GM12873 (cell line): ENCODE measurements at regions not wholly inside any gene's neighbourhood (a gene's known extent, or its start where the extent isn't known, plus 50 kb on each side); places are given as distances from the start of the nearest gene placed in this dataset.

Source experiments
- CTCF ChIP-seq: IDR thresholded peaks from 2 replicates; pipeline ENCODE4 v1.5.1; 2012; ENCODE audit warnings: low read depth, mild to moderate bottlenecking, moderate library complexity, low read length, control low read depth; ENCODE audit not compliant: insufficient read depth; ENCODE audit errors: missing control alignments

GRCh38 chr17:64739316-64740058 lies 77.4 kb upstream of the SMURF2 start:
- TF ChIP-seq CTCF, result no peak

GRCh38 chr17:64736804-64737492 lies 74.8 kb upstream of the SMURF2 start:
- peak; percentile 66 for TF ChIP-seq CTCF

- TF ChIP-seq CTCF, result no peak
Observed at GRCh38 chr17:64732336-64733006, 70.4 kb upstream of the SMURF2 start.

GRCh38 chr17:64729201-64729600 lies 67.1 kb upstream of the SMURF2 start:
- no peak for TF ChIP-seq CTCF

GRCh38 chr17:64728041-64728695 lies 66.1 kb upstream of the SMURF2 start:
- TF ChIP-seq CTCF, result no peak

- TF ChIP-seq CTCF, result no peak
Observed at GRCh38 chr17:64723781-64724180, 61.7 kb upstream of the SMURF2 start.

GRCh38 chr17:64718058-64718457 lies 56.0 kb upstream of the SMURF2 start:
- no peak for TF ChIP-seq CTCF
